NCI-H1417 treated with DMSO at 0.1 percent for 48 hours (cell line): ENCODE measurements at regions not wholly inside any gene's neighbourhood (a gene's known extent, or its start where the extent isn't known, plus 50 kb on each side); places are given as distances from the start of the nearest gene placed in this dataset.
"Not testable (repeated sequence)": the region's sequence is repeated elsewhere in the genome, so short reads cannot be mapped to it uniquely, and the experiment has no call there.

Experiments
- DNase-seq: peaks from one replicate; lab custom pipeline; 2025; lab: John Stamatoyannopoulos, UW

- no peak for DNase-seq
These were observed 330.3 kb downstream of the BCOR start for GRCh38 chrX:39767446-39767845.

GRCh38 chrX:39769748-39770147 lies 328.0 kb downstream of the BCOR start:
- no peak for DNase-seq

DNA sequence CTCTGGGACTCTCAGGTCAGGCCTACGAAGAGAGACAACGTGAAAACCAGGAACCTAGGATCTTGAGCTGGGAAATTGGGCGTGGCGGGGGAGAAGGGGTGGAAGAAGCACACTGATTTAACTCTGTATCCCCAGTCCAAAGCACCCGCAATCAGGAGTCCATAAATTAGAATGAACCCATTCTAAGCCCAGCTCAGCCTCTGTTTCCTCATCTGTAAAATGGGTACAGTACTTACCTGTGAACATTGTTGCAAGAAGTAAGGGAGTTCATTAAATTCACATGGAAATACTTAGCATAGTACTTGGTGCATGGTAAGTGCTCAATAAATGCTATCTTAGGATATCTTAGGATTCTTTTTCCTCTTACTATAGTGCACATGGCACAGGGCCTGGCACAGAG lies 326.7 kb downstream of the BCOR start:
- no peak for DNase-seq

GRCh38 chrX:39772057-39772832 lies 325.5 kb downstream of the BCOR start:
- no peak for DNase-seq

DNA sequence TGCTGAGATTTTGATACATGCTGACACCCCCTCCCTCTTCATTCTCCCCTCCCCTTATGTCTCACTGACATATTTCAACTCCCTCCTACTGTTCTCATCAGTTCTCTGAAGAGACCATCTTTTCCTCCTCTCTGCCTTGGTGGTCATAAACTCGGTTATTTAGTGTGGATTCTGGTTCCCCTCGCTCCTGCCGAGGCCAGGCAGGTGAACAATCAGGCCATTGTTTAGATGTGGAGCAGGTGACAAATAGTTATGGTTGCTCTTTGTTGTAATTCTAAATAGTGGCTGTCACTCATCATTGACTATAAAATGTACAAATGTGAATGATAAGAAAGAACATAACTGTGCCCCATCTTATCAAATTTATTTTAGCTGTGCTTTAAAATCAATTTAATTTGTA lies 324.6 kb downstream of the BCOR start:
- no peak for DNase-seq

DNA sequence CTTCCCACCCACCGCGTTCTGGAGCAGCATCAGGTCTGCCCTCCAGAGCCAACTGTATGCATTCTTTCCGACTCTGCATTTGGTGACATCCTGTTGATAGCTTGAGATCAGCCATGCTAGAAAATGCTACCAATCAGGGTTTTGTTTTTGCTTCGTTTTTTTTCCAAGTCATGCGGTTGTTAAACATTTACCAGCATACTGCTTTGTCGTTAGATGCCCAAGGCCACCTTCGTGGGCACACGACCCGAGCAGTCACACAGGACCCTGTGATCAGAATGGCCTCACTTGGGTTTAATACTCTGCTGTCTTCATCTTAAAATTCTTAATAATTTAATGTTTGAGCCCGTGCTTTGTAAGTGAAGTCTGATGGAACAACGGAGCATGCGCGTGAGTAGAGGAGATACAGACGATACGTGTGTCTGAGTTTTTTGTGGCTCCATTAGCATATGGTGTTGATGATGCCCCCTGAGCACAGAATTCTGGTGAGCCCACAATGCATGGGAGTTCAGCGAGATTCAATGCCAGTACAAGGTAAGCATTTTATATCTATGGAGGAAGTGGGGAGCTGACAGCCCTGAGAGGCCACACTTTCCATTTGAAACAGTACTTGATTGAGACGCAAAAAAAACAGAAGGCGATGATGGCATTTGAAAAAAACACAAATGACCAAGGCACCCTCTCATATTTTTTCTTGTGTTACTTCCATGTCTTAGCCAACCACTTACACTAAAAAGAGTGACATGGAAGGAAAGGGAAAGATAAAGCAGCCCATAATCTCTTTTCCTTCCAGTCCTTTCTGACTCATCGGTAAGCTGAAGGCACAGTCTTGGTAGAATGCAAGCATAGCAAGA lies 323.6 kb downstream of the BCOR start:
- DNase-seq, result no peak

DNA sequence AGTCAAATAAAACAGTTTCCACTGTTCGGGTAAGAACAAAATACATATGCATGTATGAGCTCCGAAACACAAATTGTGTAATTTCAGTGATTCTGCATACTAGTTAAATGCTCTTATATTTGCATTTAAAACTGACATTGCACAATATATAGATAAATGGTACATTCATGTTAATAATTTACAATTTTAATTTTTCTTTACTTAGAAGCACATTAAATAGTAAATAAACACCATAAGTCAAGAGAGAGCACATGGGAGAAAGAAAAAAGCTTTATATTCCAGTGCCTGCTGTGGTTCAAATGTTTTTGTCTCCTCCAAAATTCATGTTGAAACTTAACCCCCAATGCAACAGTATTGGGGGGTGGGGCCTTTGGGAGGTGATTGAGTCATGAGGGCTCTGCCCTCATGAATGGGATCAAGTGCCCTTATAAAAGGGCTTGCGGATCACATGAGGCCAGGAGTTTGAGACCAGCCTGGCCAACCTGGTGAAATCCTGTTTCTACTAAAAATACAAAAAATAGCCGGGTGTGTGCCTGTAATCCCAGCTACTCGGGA lies 322.9 kb downstream of the BCOR start:
- no peak for DNase-seq

GRCh38 chrX:39777623-39778025 lies 320.1 kb downstream of the BCOR start:
- DNase-seq, result no peak

DNA sequence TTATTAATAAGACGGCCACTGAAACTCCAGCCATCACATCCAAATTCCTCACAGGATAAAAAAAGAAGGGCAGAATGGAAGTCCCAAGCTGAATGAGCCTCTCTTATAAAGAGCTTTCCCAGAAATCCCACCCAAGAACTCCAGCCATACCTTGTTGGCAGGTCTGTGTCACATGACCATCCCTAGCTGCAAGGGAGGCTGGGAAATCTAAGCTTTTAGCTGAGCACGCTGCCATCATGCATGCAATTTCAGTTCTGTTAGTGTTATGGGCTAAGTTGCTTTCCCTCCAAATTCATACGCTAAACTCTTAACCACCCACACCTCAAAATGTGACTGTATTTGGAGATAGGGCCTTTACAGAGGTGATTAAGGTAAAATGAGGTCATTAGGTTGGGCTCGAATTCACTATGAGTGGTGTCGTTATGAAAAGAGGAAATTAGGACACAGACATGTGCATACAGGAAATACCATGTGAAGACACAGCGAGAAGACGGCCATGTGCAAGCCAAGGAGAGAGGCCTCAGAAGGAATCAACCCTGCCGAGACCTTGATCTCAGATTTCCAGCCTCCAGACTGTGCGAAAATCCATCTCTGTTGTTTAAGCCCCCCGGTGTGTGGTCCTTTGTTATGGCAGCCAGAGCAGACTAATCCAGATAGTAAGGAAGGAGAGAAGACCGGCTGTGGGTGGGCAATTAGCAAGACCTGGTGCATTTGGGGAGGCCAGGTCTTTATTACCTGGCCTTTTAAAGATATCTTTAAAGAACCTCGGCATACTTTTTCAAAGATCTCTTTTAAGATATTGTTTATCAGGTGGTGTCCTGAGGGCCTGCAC lies 317.6 kb downstream of the BCOR start:
- no peak for DNase-seq

DNA sequence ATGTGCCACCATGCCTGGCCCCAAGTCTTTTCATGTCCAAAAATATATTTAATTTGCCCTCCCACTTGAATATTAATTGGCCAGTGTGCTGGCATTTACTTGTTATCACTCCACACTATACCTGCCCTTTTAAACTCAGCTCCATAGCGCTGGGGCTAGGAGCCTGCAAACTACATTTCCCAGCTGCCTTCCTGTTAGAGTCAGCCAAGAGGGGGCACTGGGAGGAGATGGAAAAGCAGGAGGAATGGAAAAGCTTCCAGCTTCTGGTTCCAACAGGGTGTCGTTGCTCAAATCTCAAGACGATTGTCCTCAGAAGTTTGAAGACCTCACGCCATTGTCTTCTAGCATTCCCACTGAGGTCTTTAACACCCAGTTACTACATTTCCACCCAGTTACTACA lies 315.5 kb downstream of the BCOR start:
- DNase-seq, result no peak

- no peak for DNase-seq
These were observed 309.8 kb downstream of the BCOR start for GRCh38 chrX:39787999-39788398.

GRCh38 chrX:39788521-39788920 lies 309.2 kb downstream of the BCOR start:
- DNase-seq, result no peak

GRCh38 chrX:39791691-39792090 lies 306.1 kb downstream of the BCOR start:
- DNase-seq, result no peak

DNA sequence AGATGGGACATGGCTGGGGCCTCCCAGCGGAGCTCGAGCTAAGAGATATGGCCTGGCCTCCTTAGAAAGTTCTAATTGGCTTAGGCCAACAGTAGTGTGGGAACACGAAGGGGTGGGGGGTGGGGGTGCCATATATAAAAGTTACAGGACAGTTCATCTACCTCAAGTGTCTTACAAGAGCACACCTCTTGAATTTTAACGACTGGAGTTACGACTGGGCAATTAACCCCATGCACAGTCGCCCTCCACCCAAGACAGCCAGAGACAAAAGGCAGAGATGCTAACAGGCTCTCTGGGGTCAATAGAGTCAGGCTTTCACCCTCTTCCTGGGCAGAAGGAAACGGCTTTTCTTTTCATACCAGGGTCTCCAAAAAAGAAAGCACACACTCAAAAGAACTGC lies 302.2 kb downstream of the BCOR start:
- no peak for DNase-seq

GRCh38 chrX:39796856-39797255 lies 300.9 kb downstream of the BCOR start:
- no peak for DNase-seq

GRCh38 chrX:39798488-39798887 lies 299.3 kb downstream of the BCOR start:
- not testable (repeated sequence) for DNase-seq

DNA sequence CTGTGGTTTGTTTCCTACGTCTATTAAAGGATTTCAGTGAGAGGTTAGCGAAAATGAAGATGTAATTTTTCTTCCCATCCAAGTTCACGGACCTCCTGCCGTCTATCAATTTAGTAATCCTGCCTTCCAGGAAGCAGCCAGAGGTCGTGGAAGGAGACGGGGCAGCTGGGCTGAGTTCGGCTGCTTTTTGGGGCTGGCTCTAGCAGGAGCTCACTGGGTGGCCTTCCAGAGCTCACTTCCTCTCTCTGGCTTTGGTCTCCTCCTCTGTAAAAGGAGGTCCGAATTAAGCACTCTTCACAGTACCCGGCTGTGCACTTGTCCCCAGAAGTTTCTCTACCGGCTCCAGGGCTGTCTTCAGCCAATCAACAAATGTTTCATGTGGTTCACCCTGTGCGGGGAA lies 295.4 kb downstream of the BCOR start:
- no peak for DNase-seq

DNA sequence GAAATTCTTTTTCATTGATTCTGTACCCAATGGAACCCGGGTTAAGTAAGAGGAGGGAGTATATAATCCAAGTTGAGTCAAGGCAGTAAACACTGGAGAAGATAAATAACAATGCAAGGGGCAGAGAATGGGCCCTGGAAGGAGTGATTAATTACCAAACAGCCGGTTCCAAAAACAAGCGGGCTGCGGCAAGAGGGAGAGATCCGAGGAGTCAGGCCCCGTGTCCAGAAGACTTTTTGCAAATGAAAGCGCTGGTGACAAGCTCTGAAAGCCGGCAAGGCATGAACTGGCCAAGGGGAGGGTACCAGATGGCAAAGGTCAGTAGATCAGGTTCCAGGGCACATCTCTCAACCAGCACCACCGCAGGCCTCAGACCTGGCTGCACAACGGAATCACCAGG lies 294.9 kb downstream of the BCOR start:
- no peak for DNase-seq

DNA sequence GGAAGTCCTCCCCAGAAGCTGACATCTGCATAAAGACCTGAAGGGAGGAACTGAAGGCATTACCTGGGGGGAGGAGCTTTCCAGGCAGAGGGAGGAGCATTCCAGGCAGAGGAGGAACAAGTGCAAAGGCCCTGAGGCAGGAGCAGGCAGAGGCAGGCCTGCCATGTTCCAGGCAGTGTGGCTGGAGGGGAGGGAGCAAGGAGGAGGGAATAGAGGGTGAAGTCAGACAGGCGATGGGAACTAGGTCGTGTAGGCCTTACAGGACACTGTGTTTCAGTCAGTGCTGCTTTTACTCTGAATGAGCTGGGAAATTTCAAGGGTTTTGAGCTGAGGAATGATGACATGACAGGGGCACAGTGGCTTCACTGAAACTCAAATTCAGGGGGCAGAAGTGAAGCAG lies 292.7 kb downstream of the BCOR start:
- no peak for DNase-seq

GRCh38 chrX:39805825-39806224 lies 291.9 kb downstream of the BCOR start:
- no peak for DNase-seq

- DNase-seq, result no peak
These were observed 289.3 kb downstream of the BCOR start for GRCh38 chrX:39808471-39808917.

DNA sequence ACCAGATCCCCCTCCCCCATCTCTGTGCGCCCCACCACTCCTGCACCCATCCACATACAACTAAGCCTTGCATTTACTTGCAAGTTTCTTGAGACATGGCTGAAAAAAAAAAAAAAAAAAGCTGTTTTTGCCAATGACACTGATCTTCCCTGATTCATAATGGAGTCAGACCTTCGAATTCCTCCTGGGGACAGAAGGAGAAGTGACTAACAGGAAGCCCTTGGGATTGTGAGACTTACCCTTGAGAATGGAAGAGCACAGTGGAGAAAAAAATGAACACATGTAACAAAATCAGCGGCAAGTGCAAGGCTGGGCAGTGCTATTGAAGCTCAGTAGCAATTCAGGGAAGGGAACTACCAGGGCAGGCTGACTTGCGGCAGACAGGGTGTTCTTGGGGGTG lies 288.4 kb downstream of the BCOR start:
- DNase-seq, result no peak
